HEK293 (cell line): ENCODE measurements at regions not wholly inside any gene's neighbourhood (a gene's known extent, or its start where the extent isn't known, plus 50 kb on each side); places are given as distances from the start of the nearest gene placed in this dataset.
A peak's percentile ranks its signal among the peaks of the same experiment; 100 is the strongest.

Source experiments
- FEZF1 ChIP-seq: fragments of 450-650 bp; formaldehyde crosslinking; IDR thresholded peaks from 2 replicates; pipeline ENCODE4 v1.5.1; 2016; ENCODE audit warnings: missing biosample characterization, missing genetic modification characterization
- GFI1B ChIP-seq: fragments of 450-650 bp; formaldehyde crosslinking; IDR thresholded peaks from 2 replicates; pipeline ENCODE4 v1.5.1; 2016; ENCODE audit warnings: missing biosample characterization, missing genetic modification characterization
- GLI2 ChIP-seq: fragments of 450-650 bp; formaldehyde crosslinking; IDR thresholded peaks from 2 replicates; pipeline ENCODE4; 2017; ENCODE audit warnings: missing biosample characterization, missing genetic modification characterization, low read depth, borderline replicate concordance
- INSM2 ChIP-seq: fragments of 450-650 bp; formaldehyde crosslinking; IDR thresholded peaks from 2 replicates; pipeline ENCODE4 v1.5.1; 2016; ENCODE audit warnings: missing biosample characterization, missing genetic modification characterization
- KLF10 ChIP-seq: fragments of 450-650 bp; IDR thresholded peaks from 2 replicates; pipeline ENCODE4 v1.5.1; 2018; ENCODE audit warnings: missing biosample characterization, mild to moderate bottlenecking, missing genetic modification characterization
- MZF1 ChIP-seq: fragments of 450-650 bp; formaldehyde crosslinking; IDR thresholded peaks from 2 replicates; pipeline ENCODE4 v1.5.1; 2017; ENCODE audit warnings: missing biosample characterization, missing genetic modification characterization, borderline replicate concordance
- OSR2 ChIP-seq: fragments of 450-650 bp; formaldehyde crosslinking; IDR thresholded peaks from 2 replicates; pipeline ENCODE4 v1.5.1; 2016; ENCODE audit warnings: missing biosample characterization, missing genetic modification characterization
- OVOL3 ChIP-seq: fragments of 450-650 bp; formaldehyde crosslinking; IDR thresholded peaks from 2 replicates; pipeline ENCODE4 v1.5.1; 2016; ENCODE audit warnings: missing biosample characterization, missing genetic modification characterization
- PATZ1 ChIP-seq: fragments of 450-650 bp; formaldehyde crosslinking; IDR thresholded peaks from 2 replicates; pipeline ENCODE4 v1.5.1; 2016; ENCODE audit warnings: missing biosample characterization, missing genetic modification characterization
- PRDM1 ChIP-seq: fragments of 450-650 bp; formaldehyde crosslinking; IDR thresholded peaks from 2 replicates; pipeline ENCODE4; 2016; ENCODE audit warnings: missing biosample characterization, missing genetic modification characterization
- SP3 ChIP-seq: fragments of 450-650 bp; formaldehyde crosslinking; IDR thresholded peaks from 2 replicates; pipeline ENCODE4 v1.5.1; 2016; ENCODE audit warnings: missing biosample characterization, missing genetic modification characterization
- SP7 ChIP-seq: fragments of 450-650 bp; formaldehyde crosslinking; IDR thresholded peaks from 2 replicates; pipeline ENCODE4 v1.5.1; 2016; ENCODE audit warnings: missing biosample characterization, missing genetic modification characterization
- WT1 ChIP-seq: fragments of 450-650 bp; formaldehyde crosslinking; IDR thresholded peaks from 2 replicates; pipeline ENCODE4 v1.5.1; 2016; ENCODE audit warnings: missing biosample characterization, missing genetic modification characterization
- ZBTB1 ChIP-seq: fragments of 450-650 bp; formaldehyde crosslinking; IDR thresholded peaks from 2 replicates; pipeline ENCODE4 v1.5.1; 2016; ENCODE audit warnings: missing biosample characterization, missing genetic modification characterization
- ZBTB20 ChIP-seq: fragments of 450-650 bp; formaldehyde crosslinking; IDR thresholded peaks from 2 replicates; pipeline ENCODE4 v1.5.1; 2016; ENCODE audit warnings: missing biosample characterization, missing genetic modification characterization
- ZFP69B ChIP-seq: fragments of 450-650 bp; formaldehyde crosslinking; IDR thresholded peaks from 2 replicates; pipeline ENCODE4 v1.5.1; 2016; ENCODE audit warnings: missing biosample characterization, missing genetic modification characterization
- ZNF112 ChIP-seq: fragments of 450-650 bp; formaldehyde crosslinking; IDR thresholded peaks from 2 replicates; pipeline ENCODE4 v1.5.0; 2017; ENCODE audit warnings: missing biosample characterization, missing genetic modification characterization
- ZNF114 ChIP-seq: fragments of 450-650 bp; formaldehyde crosslinking; IDR thresholded peaks from 2 replicates; pipeline ENCODE4 v1.5.0; 2017; ENCODE audit warnings: missing biosample characterization, missing genetic modification characterization
- ZNF138 ChIP-seq: fragments of 450-650 bp; formaldehyde crosslinking; IDR thresholded peaks from 2 replicates; pipeline ENCODE4 v1.5.1; 2016; ENCODE audit warnings: missing biosample characterization, missing genetic modification characterization, borderline replicate concordance
- ZNF23 ChIP-seq: fragments of 450-650 bp; formaldehyde crosslinking; IDR thresholded peaks from 2 replicates; pipeline ENCODE4 v1.5.1; 2016; ENCODE audit warnings: missing biosample characterization, missing genetic modification characterization, borderline replicate concordance
- ZNF239 ChIP-seq: fragments of 450-650 bp; formaldehyde crosslinking; IDR thresholded peaks from 2 replicates; pipeline ENCODE4 v1.5.1; 2016; ENCODE audit warnings: missing biosample characterization, missing genetic modification characterization
- ZNF266 ChIP-seq: fragments of 450-650 bp; formaldehyde crosslinking; IDR thresholded peaks from 2 replicates; pipeline ENCODE4 v1.5.1; 2016; ENCODE audit warnings: missing biosample characterization, missing genetic modification characterization, low read depth
- ZNF280C ChIP-seq: fragments of 450-650 bp; formaldehyde crosslinking; IDR thresholded peaks from 2 replicates; pipeline ENCODE4 v1.5.1; 2016; ENCODE audit warnings: missing biosample characterization, missing genetic modification characterization
- ZNF366 ChIP-seq: fragments of 450-650 bp; formaldehyde crosslinking; conservative IDR thresholded peaks from 2 replicates; pipeline ENCODE4 v1.5.1; 2016; ENCODE audit warnings: missing biosample characterization, missing genetic modification characterization
- ZNF391 ChIP-seq: fragments of 450-650 bp; formaldehyde crosslinking; IDR thresholded peaks from 2 replicates; pipeline ENCODE4 v1.5.1; 2016; ENCODE audit warnings: low read depth, missing biosample characterization, missing genetic modification characterization, borderline replicate concordance
- ZNF398 ChIP-seq: fragments of 450-650 bp; formaldehyde crosslinking; IDR thresholded peaks from 2 replicates; pipeline ENCODE4 v1.5.1; 2017; ENCODE audit warnings: missing biosample characterization, missing genetic modification characterization
- ZNF501 ChIP-seq: fragments of 450-650 bp; formaldehyde crosslinking; IDR thresholded peaks from 2 replicates; pipeline ENCODE4 v1.5.1; 2016; ENCODE audit warnings: missing biosample characterization, missing genetic modification characterization
- ZNF549 ChIP-seq: fragments of 450-650 bp; IDR thresholded peaks from 2 replicates; pipeline ENCODE4 v1.5.1; 2018; ENCODE audit warnings: missing biosample characterization, missing genetic modification characterization, mild to moderate bottlenecking, inconsistent platforms, moderate library complexity
- ZNF580 ChIP-seq: fragments of 450-650 bp; formaldehyde crosslinking; IDR thresholded peaks from 2 replicates; pipeline ENCODE4 v1.5.1; 2016; ENCODE audit warnings: missing biosample characterization, missing genetic modification characterization
- ZNF629 ChIP-seq: fragments of 450-650 bp; formaldehyde crosslinking; IDR thresholded peaks from 2 replicates; pipeline ENCODE4 v1.5.1; 2017; ENCODE audit warnings: missing biosample characterization, missing genetic modification characterization
- ZNF639 ChIP-seq: fragments of 450-650 bp; formaldehyde crosslinking; IDR thresholded peaks from 2 replicates; pipeline ENCODE4 v1.5.1; 2016; ENCODE audit warnings: missing biosample characterization, missing genetic modification characterization

- TF ChIP-seq ZNF280C (no peak), ZNF138 (tag by site-specific recombination) (no peak), ZNF580 (peak; percentile 85; the same call in 1 of the 2 replicates), ZNF639 (tag by site-specific recombination) (peak; percentile 98), ZNF23 (no peak), SP7 (tag by site-specific recombination) (peak; percentile 88), ZNF114 (tag by site-specific recombination) (no peak), MZF1 (tag by site-specific recombination) (0 out of 2 replicates have a peak, but pooled peaks have one; percentile 62), ZNF366 (tag by site-specific recombination) (peak; percentile 97), INSM2 (tag by site-specific recombination) (peak; percentile 98), ZNF629 (tag by site-specific recombination) (peak; percentile 94), GLI2 (peak; percentile 85), KLF10 (tag by site-specific recombination) (peak; percentile 80), ZNF501 (0 out of 2 replicates have a peak, but pooled peaks have one; percentile 53), FEZF1 (tag by site-specific recombination) (peak; percentile 84), ZNF266 (tag by site-specific recombination) (no peak), WT1 (tag by site-specific recombination) (peak; percentile 92), PRDM1 (tag by site-specific recombination) (peak; percentile 89), ZNF112 (no peak), ZBTB20 (tag by site-specific recombination) (no peak), ZNF239 (tag by site-specific recombination) (0 out of 2 replicates have a peak, but pooled peaks have one; percentile 27), ZBTB1 (tag by site-specific recombination) (peak; percentile 95), OVOL3 (tag by site-specific recombination) (peak; percentile 95), GFI1B (tag by site-specific recombination) (peak; percentile 76; the same call in 1 of the 2 replicates), ZNF549 (tag by site-specific recombination) (peak; percentile 44; the same call in 1 of the 2 replicates), ZNF398 (0 out of 2 replicates have a peak, but pooled peaks have one; percentile 24), OSR2 (tag by site-specific recombination) (peak; percentile 92), PATZ1 (tag by site-specific recombination) (0 out of 2 replicates have a peak, but pooled peaks have one; percentile 34), SP3 (tag by site-specific recombination) (peak; percentile 47), ZFP69B (tag by site-specific recombination) (0 out of 2 replicates have a peak, but pooled peaks have one; percentile 35), ZNF391 (tag by site-specific recombination) (peak; percentile 94; the same call in 1 of the 2 replicates)
Measured at GRCh38 chr5:101288633-101289032, 385.6 kb upstream of the ST8SIA4 start (continued).
